ENCODE measurements at regions not wholly inside any gene's neighbourhood (a gene's known extent, or its start where the extent isn't known, plus 50 kb on each side); places are given as distances from the start of the nearest gene placed in this dataset.
"Not testable (repeated sequence)": the region's sequence is repeated elsewhere in the genome, so short reads cannot be mapped to it uniquely, and the experiment has no call there.

GRCh38 chr3:198145231-198145784 is 185.3 kb downstream of the LMLN start:
- WGBS = 71% methylated on average over 1 of the region's 8 CpGs
- H3K27ac ChIP-seq (ENCODE audit: low read length, poor library complexity, severe bottlenecking); H3K23ac ChIP-seq (ENCODE audit: low read length in 2 of 2); H3K36me3 ChIP-seq (ENCODE audit: control insufficient read depth in 1 of 2, insufficient read depth in 2 of 2, low read depth in 1 of 2, low read length in 2 of 2); H3K14ac ChIP-seq (ENCODE audit: low read length in 2 of 2); H3K27me3 ChIP-seq (ENCODE audit: control insufficient read depth in 1 of 2, insufficient read depth in 1 of 2, low read length in 2 of 2); H2BK15ac ChIP-seq (ENCODE audit: low read depth, poor library complexity, severe bottlenecking); H3K4me1 ChIP-seq (ENCODE audit: control insufficient read depth, insufficient read depth, low read depth, low read length); H3K9ac ChIP-seq (ENCODE audit: low read length); H3K4me3 ChIP-seq (ENCODE audit: insufficient read depth in 1 of 2, low read depth in 1 of 2, low read length in 2 of 2); H2BK12ac ChIP-seq (ENCODE audit: low read length in 2 of 2); H2AFZ ChIP-seq (ENCODE audit: low read depth, low read length); H2AK5ac ChIP-seq (ENCODE audit: low read length, severe bottlenecking); H3K4me2 ChIP-seq (ENCODE audit: low read length, poor library complexity, severe bottlenecking); H3K79me1 ChIP-seq (replicated peaks; ENCODE audit: low read length, poor library complexity, severe bottlenecking); H3K4ac ChIP-seq (ENCODE audit: low read depth in 1 of 2, low read length in 2 of 2); H4K8ac ChIP-seq (ENCODE audit: low read length); H4K91ac ChIP-seq (ENCODE audit: low read length); H2BK5ac ChIP-seq (ENCODE audit: low read depth, low read length, poor library complexity, severe bottlenecking); H2BK120ac ChIP-seq (ENCODE audit: low read depth, low read length); H3K9me3 ChIP-seq (ENCODE audit: control insufficient read depth, low read length); H3K18ac ChIP-seq (ENCODE audit: low read depth in 1 of 2, low read length in 2 of 2): not testable (repeated sequence)
- DNase-seq = peak; percentile 41

DNA sequence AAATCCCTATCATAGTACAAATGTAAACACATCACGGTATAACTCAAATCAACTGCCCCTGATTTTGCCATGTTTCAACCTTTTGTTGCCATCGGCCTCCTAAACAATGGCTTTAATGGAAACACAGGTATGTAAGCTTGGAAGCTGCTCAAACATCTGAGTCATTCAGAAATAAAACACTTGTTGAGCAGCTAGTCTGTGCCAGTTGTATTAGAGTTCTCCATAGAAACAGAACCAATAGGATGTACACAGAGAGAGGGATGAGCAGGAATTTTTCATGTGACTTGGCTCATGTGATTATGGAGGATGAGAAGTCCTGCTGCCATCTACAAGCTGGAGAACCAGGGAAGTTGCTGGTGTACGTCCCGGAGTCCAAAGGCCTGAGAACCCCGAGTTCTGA is 186.1 kb downstream of the LMLN start:
- not testable (repeated sequence) for H2BK12ac ChIP-seq (ENCODE audit: low read length in 2 of 2); H3K4me2 ChIP-seq (ENCODE audit: low read length, poor library complexity, severe bottlenecking); H3K4ac ChIP-seq (ENCODE audit: low read depth in 1 of 2, low read length in 2 of 2); H2AK5ac ChIP-seq (ENCODE audit: low read length, severe bottlenecking); H3K79me1 ChIP-seq (replicated peaks; ENCODE audit: low read length, poor library complexity, severe bottlenecking); H4K8ac ChIP-seq (ENCODE audit: low read length); H2BK5ac ChIP-seq (ENCODE audit: low read depth, low read length, poor library complexity, severe bottlenecking); H3K27me3 ChIP-seq (ENCODE audit: control insufficient read depth in 1 of 2, insufficient read depth in 1 of 2, low read length in 2 of 2); H3K4me1 ChIP-seq (ENCODE audit: control insufficient read depth, insufficient read depth, low read depth, low read length); H3K18ac ChIP-seq (ENCODE audit: low read depth in 1 of 2, low read length in 2 of 2); H3K4me3 ChIP-seq (ENCODE audit: insufficient read depth in 1 of 2, low read depth in 1 of 2, low read length in 2 of 2); H2BK120ac ChIP-seq (ENCODE audit: low read depth, low read length); H3K23ac ChIP-seq (ENCODE audit: low read length in 2 of 2); H4K91ac ChIP-seq (ENCODE audit: low read length); H3K9ac ChIP-seq (ENCODE audit: low read length); H3K27ac ChIP-seq (ENCODE audit: low read length, poor library complexity, severe bottlenecking); H3K14ac ChIP-seq (ENCODE audit: low read length in 2 of 2); H2BK15ac ChIP-seq (ENCODE audit: low read depth, poor library complexity, severe bottlenecking); H3K9me3 ChIP-seq (ENCODE audit: control insufficient read depth, low read length); H2AFZ ChIP-seq (ENCODE audit: low read depth, low read length); H3K36me3 ChIP-seq (ENCODE audit: control insufficient read depth in 1 of 2, insufficient read depth in 2 of 2, low read depth in 1 of 2, low read length in 2 of 2)
- 100% methylated on average over 1 of the region's 5 CpGs for WGBS
- DNase-seq = peak; percentile 19

GRCh38 chr3:198146559-198147164 is 186.6 kb downstream of the LMLN start:
- H3K4ac ChIP-seq (ENCODE audit: low read depth in 1 of 2, low read length in 2 of 2); H3K79me1 ChIP-seq (replicated peaks; ENCODE audit: low read length, poor library complexity, severe bottlenecking); DNase-seq; H3K27me3 ChIP-seq (ENCODE audit: control insufficient read depth in 1 of 2, insufficient read depth in 1 of 2, low read length in 2 of 2); H3K9ac ChIP-seq (ENCODE audit: low read length); H2BK12ac ChIP-seq (ENCODE audit: low read length in 2 of 2); H2BK15ac ChIP-seq (ENCODE audit: low read depth, poor library complexity, severe bottlenecking); H4K8ac ChIP-seq (ENCODE audit: low read length); H3K4me3 ChIP-seq (ENCODE audit: insufficient read depth in 1 of 2, low read depth in 1 of 2, low read length in 2 of 2); H3K18ac ChIP-seq (ENCODE audit: low read depth in 1 of 2, low read length in 2 of 2); H3K14ac ChIP-seq (ENCODE audit: low read length in 2 of 2); H2BK120ac ChIP-seq (ENCODE audit: low read depth, low read length); H3K9me3 ChIP-seq (ENCODE audit: control insufficient read depth, low read length); H2AK5ac ChIP-seq (ENCODE audit: low read length, severe bottlenecking); H3K4me2 ChIP-seq (ENCODE audit: low read length, poor library complexity, severe bottlenecking); H3K23ac ChIP-seq (ENCODE audit: low read length in 2 of 2); H3K4me1 ChIP-seq (ENCODE audit: control insufficient read depth, insufficient read depth, low read depth, low read length); H2AFZ ChIP-seq (ENCODE audit: low read depth, low read length); H3K36me3 ChIP-seq (ENCODE audit: control insufficient read depth in 1 of 2, insufficient read depth in 2 of 2, low read depth in 1 of 2, low read length in 2 of 2); H2BK5ac ChIP-seq (ENCODE audit: low read depth, low read length, poor library complexity, severe bottlenecking); H3K27ac ChIP-seq (ENCODE audit: low read length, poor library complexity, severe bottlenecking); H4K91ac ChIP-seq (ENCODE audit: low read length): not testable (repeated sequence)
- WGBS = 88% methylated on average over 4 of the region's 9 CpGs

DNA sequence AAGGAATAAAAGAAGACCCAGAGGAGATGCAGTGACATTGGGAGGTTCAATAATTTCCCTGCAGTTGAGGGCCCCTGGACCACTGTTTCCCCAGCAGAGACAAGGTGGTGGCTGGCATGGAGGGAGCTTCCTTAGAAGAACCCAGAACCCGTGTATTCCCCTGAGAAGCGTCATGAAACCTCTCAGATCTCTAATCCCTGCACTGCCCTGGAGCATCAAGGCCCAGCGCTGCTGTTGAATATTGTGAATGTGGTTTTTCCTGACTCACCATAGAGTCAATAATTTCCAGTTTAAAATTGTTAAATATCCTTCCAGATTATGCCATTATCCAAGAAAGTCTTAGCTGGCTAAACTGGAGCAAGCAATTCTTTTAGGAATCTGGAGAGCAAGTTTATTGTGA is 187.2 kb downstream of the LMLN start:
- H3K14ac ChIP-seq (ENCODE audit: low read length in 2 of 2); H2BK12ac ChIP-seq (ENCODE audit: low read length in 2 of 2); H3K18ac ChIP-seq (ENCODE audit: low read depth in 1 of 2, low read length in 2 of 2); H3K79me1 ChIP-seq (replicated peaks; ENCODE audit: low read length, poor library complexity, severe bottlenecking); H2AK5ac ChIP-seq (ENCODE audit: low read length, severe bottlenecking); H3K4me3 ChIP-seq (ENCODE audit: insufficient read depth in 1 of 2, low read depth in 1 of 2, low read length in 2 of 2); H2BK5ac ChIP-seq (ENCODE audit: low read depth, low read length, poor library complexity, severe bottlenecking); H3K4ac ChIP-seq (ENCODE audit: low read depth in 1 of 2, low read length in 2 of 2); H2BK15ac ChIP-seq (ENCODE audit: low read depth, poor library complexity, severe bottlenecking); H3K4me2 ChIP-seq (ENCODE audit: low read length, poor library complexity, severe bottlenecking); DNase-seq; H3K27me3 ChIP-seq (ENCODE audit: control insufficient read depth in 1 of 2, insufficient read depth in 1 of 2, low read length in 2 of 2); H3K9me3 ChIP-seq (ENCODE audit: control insufficient read depth, low read length); H3K23ac ChIP-seq (ENCODE audit: low read length in 2 of 2); H2BK120ac ChIP-seq (ENCODE audit: low read depth, low read length); H3K9ac ChIP-seq (ENCODE audit: low read length); H3K27ac ChIP-seq (ENCODE audit: low read length, poor library complexity, severe bottlenecking); H3K36me3 ChIP-seq (ENCODE audit: control insufficient read depth in 1 of 2, insufficient read depth in 2 of 2, low read depth in 1 of 2, low read length in 2 of 2); H4K8ac ChIP-seq (ENCODE audit: low read length); H3K4me1 ChIP-seq (ENCODE audit: control insufficient read depth, insufficient read depth, low read depth, low read length); H2AFZ ChIP-seq (ENCODE audit: low read depth, low read length); H4K91ac ChIP-seq (ENCODE audit: low read length): not testable (repeated sequence)
- WGBS = no CpG with 5 or more reads among the region's 3 CpGs

Data from mesenchymal stem cell (in vitro differentiated cells and primary cell).